H1 (cell line): ENCODE measurements at regions not wholly inside any gene's neighbourhood (a gene's known extent, or its start where the extent isn't known, plus 50 kb on each side); places are given as distances from the start of the nearest gene placed in this dataset.

Source experiments
- CTCF ChIA-PET: fragments of 300-600 bp; sonication (Branson Sonifier 250); formaldehyde crosslinking; loops from one replicate; lab custom pipeline; 2021; ENCODE audit not compliant: partially characterized antibody; lab: Charles Lee
- POLR2A ChIA-PET: fragments of 300-600 bp; sonication (Branson Sonifier 250); formaldehyde crosslinking; loops from one replicate; lab custom pipeline; 2021; ENCODE audit warnings: inconsistent platforms; ENCODE audit not compliant: partially characterized antibody; lab: Charles Lee
- DNase-seq, 2 experiments: peaks; one replicate each; pipeline versions ENCODE4 v3.0.0 to v3.0.0-alpha.2; 2010 to 2022; ENCODE audit warnings: low spot score in 2 of 2, low read depth in 1 of 2, mixed read lengths in 1 of 2
- FAIRE-seq: peaks from 2 replicates; lab custom pipeline; 2011; peaks lifted over from hg19 to GRCh38; lab: Jason Lieb, UNC
- H2AFZ ChIP-seq: 2 replicates; pipeline ENCODE4 v1.8.1; 2012; ENCODE audit warnings: low read length, inconsistent platforms
- H2AK5ac ChIP-seq: 2 replicates; pipeline ENCODE4 v1.6.1; 2013; ENCODE audit warnings: low read depth, low read length
- H2BK120ac ChIP-seq: replicated peaks from 2 replicates; pipeline ENCODE3; 2013; ENCODE audit warnings: low read depth, low read length, inconsistent platforms
- H2BK12ac ChIP-seq: 2 replicates; pipeline ENCODE4 v1.6.1; 2013; ENCODE audit warnings: low read depth, low read length
- H2BK15ac ChIP-seq: 2 replicates; pipeline ENCODE4 v1.6.1; 2013; ENCODE audit warnings: low read length
- H2BK20ac ChIP-seq: 2 replicates; pipeline ENCODE4 v1.6.1; 2013; ENCODE audit warnings: low read length
- H2BK5ac ChIP-seq: 2 replicates; pipeline ENCODE4 v1.6.1; 2013; ENCODE audit warnings: low read depth, low read length
- H3K14ac ChIP-seq: 2 replicates; pipeline ENCODE4 v1.6.1; 2013; ENCODE audit warnings: inconsistent platforms; ENCODE audit not compliant: insufficient read length
- H3K18ac ChIP-seq: 2 replicates; pipeline ENCODE4 v1.6.1; 2013; ENCODE audit warnings: low read length; ENCODE audit errors: extremely low read depth
- H3K23ac ChIP-seq: 2 replicates; pipeline ENCODE4 v1.6.1; 2013; ENCODE audit warnings: inconsistent platforms; ENCODE audit not compliant: insufficient read length
- H3K23me2 ChIP-seq: 2 replicates; pipeline ENCODE4 v1.6.1; 2013; ENCODE audit warnings: low read depth, low read length
- H3K27ac ChIP-seq: 2 replicates; pipeline ENCODE4 v1.6.1; 2011; ENCODE audit warnings: low read depth, low read length, inconsistent platforms
- H3K27me3 ChIP-seq, 4 experiments: replicated peaks in 1 of 4; 1 replicate in 1 of 4; 2 replicates in 3 of 4; pipeline versions ENCODE4 v1.6.1 to v1.8.1; 2011 to 2013; ENCODE audit warnings: low read length in 3 of 4, mild to moderate bottlenecking in 3 of 4, inconsistent platforms in 2 of 4, mixed read lengths in 2 of 4, moderate library complexity in 1 of 4; ENCODE audit not compliant: control insufficient read depth in 3 of 4, insufficient read depth in 3 of 4; ENCODE audit errors: extremely low read depth in 1 of 4
- H3K36me3 ChIP-seq, 4 experiments: 2 replicates each; pipeline versions ENCODE4 v1.6.1 to v1.8.1; 2011 to 2013; ENCODE audit warnings: mild to moderate bottlenecking in 4 of 4, low read length in 3 of 4, moderate library complexity in 2 of 4, control low read depth in 1 of 4, inconsistent platforms in 1 of 4; ENCODE audit not compliant: insufficient read depth in 4 of 4, control insufficient read depth in 2 of 4
- H3K4ac ChIP-seq: replicated peaks from 2 replicates; pipeline ENCODE3; 2013; ENCODE audit warnings: low read length, low read depth, mixed read lengths, inconsistent platforms; ENCODE audit not compliant: insufficient read length
- H3K4me1 ChIP-seq, 4 experiments: replicated peaks in 1 of 4; 1 replicate in 1 of 4; 2 replicates in 3 of 4; pipeline versions ENCODE4 v1.6.1 to v1.8.1; 2011 to 2013; ENCODE audit warnings: low read length in 3 of 4, inconsistent platforms in 2 of 4, mixed read lengths in 1 of 4; ENCODE audit not compliant: insufficient read depth in 4 of 4, control insufficient read depth in 3 of 4
- H3K4me2 ChIP-seq, 2 experiments: 2 replicates each; pipeline versions ENCODE4 v1.6.1 to v1.8.1; 2011 to 2013; ENCODE audit warnings: low read depth in 2 of 2, low read length in 2 of 2, control low read depth in 1 of 2, inconsistent platforms in 1 of 2, mild to moderate bottlenecking in 1 of 2; ENCODE audit not compliant: insufficient read depth in 1 of 2
- H3K4me3 ChIP-seq, 4 experiments: fragments of 200-600, 300-600 bp in 1 of 4; sonication (generic), shearing (Covaris generic), sonication (Bioruptor Twin) in 1 of 4; 2 replicates each; pipeline versions ENCODE4 v1.5.1 to v1.8.1; 2011 to 2016; ENCODE audit warnings: low read length in 4 of 4, low read depth in 3 of 4, control low read depth in 2 of 4, inconsistent platforms in 2 of 4, mild to moderate bottlenecking in 2 of 4, mixed read lengths in 1 of 4, moderate library complexity in 1 of 4; ENCODE audit not compliant: insufficient read depth in 2 of 4; ENCODE audit errors: extremely low read depth in 1 of 4
- H3K56ac ChIP-seq: replicated peaks from 2 replicates; pipeline ENCODE3; 2013; ENCODE audit warnings: low read depth, mild to moderate bottlenecking, mixed read lengths, low read length, inconsistent platforms; ENCODE audit not compliant: insufficient read length
- H3K79me1 ChIP-seq: 2 replicates; pipeline ENCODE4 v1.6.1; 2013; ENCODE audit warnings: low read depth, low read length, control low read depth
- H3K79me2 ChIP-seq, 2 experiments: 2 replicates each; pipeline versions ENCODE4 v1.6.1 to v1.8.1; 2012 to 2013; ENCODE audit warnings: low read length in 2 of 2, mild to moderate bottlenecking in 2 of 2, inconsistent platforms in 1 of 2; ENCODE audit not compliant: insufficient read depth in 2 of 2, control insufficient read depth in 1 of 2
- H3K9ac ChIP-seq, 4 experiments: replicated peaks in 1 of 4; 1 replicate in 1 of 4; 2 replicates in 3 of 4; pipeline versions ENCODE4 v1.6.1 to v1.8.1; 2011 to 2013; ENCODE audit warnings: low read depth in 3 of 4, low read length in 3 of 4, control low read depth in 2 of 4, mild to moderate bottlenecking in 2 of 4, moderate library complexity in 2 of 4, inconsistent platforms in 1 of 4; ENCODE audit errors: extremely low read depth in 1 of 4
- H3K9me3 ChIP-seq, 2 experiments: 2 replicates each; pipeline versions ENCODE4 v1.6.1 to v1.8.1; 2012 to 2013; ENCODE audit warnings: mild to moderate bottlenecking in 2 of 2, moderate library complexity in 2 of 2, control low read depth in 1 of 2, inconsistent platforms in 1 of 2, low read depth in 1 of 2, low read length in 1 of 2, mixed read lengths in 1 of 2; ENCODE audit not compliant: insufficient read depth in 2 of 2
- H4K20me1 ChIP-seq, 2 experiments: replicated peaks in 1 of 2; 2 replicates each; pipeline versions ENCODE3 to v1.8.1; 2011 to 2013; ENCODE audit warnings: inconsistent platforms in 2 of 2, low read length in 2 of 2, mild to moderate bottlenecking in 1 of 2; ENCODE audit not compliant: insufficient read depth in 2 of 2, control insufficient read depth in 1 of 2
- H4K5ac ChIP-seq: 2 replicates; pipeline ENCODE4 v1.6.1; 2013; ENCODE audit warnings: low read length, low read depth, mixed read lengths, inconsistent platforms; ENCODE audit not compliant: insufficient read length
- H4K8ac ChIP-seq: 2 replicates; pipeline ENCODE4 v1.8.0; 2013; ENCODE audit warnings: mild to moderate bottlenecking, moderate library complexity, low read length, inconsistent platforms; ENCODE audit not compliant: insufficient read depth; ENCODE audit errors: extremely low read depth
- H4K91ac ChIP-seq: replicated peaks from 2 replicates; pipeline ENCODE3; 2013; ENCODE audit warnings: low read length, mixed read lengths, inconsistent platforms; ENCODE audit not compliant: insufficient read length
- ASH2L ChIP-seq: fragments of 200-600, 300-600 bp; sonication (generic); IDR thresholded peaks from one replicate; pipeline ENCODE4 v1.7.1; 2017; ENCODE audit warnings: low read length
- CTCF ChIP-seq, 3 experiments: IDR thresholded peaks; 1 replicate in 2 of 3; 2 replicates in 1 of 3; pipeline versions ENCODE4 v1.5.1 to v1.6.1; 2011; ENCODE audit warnings: low read length in 3 of 3, mild to moderate bottlenecking in 3 of 3, inconsistent platforms in 2 of 3, low read depth in 1 of 3, moderate library complexity in 1 of 3; ENCODE audit not compliant: insufficient read depth in 1 of 3; ENCODE audit errors: control extremely low read depth in 1 of 3
- EP300 ChIP-seq, 2 experiments: IDR thresholded peaks; 1 replicate in 1 of 2; 2 replicates in 1 of 2; pipeline ENCODE4 v1.6.1; 2011 to 2012; ENCODE audit warnings: low read depth in 2 of 2, low read length in 2 of 2, mild to moderate bottlenecking in 2 of 2, borderline replicate concordance in 1 of 2, inconsistent platforms in 1 of 2, moderate library complexity in 1 of 2
- EZH2 ChIP-seq: fragments of 200-600 bp; sonication (generic); IDR thresholded peaks from 2 replicates; pipeline ENCODE4 v1.7.1; 2012; ENCODE audit warnings: low read depth, mild to moderate bottlenecking, moderate library complexity, low read length, inconsistent platforms; ENCODE audit not compliant: severe bottlenecking
- GABPA ChIP-seq: IDR thresholded peaks from 2 replicates; pipeline ENCODE4 v1.6.1; 2011; ENCODE audit warnings: mild to moderate bottlenecking, low read length, moderate library complexity, borderline replicate concordance; ENCODE audit not compliant: insufficient read depth
- NANOG ChIP-seq: IDR thresholded peaks from 2 replicates; pipeline ENCODE4 v1.6.1; 2011; ENCODE audit warnings: low read length, low read depth, mild to moderate bottlenecking, inconsistent platforms; ENCODE audit not compliant: insufficient read depth, poor library complexity, severe bottlenecking
- PHF8 ChIP-seq: fragments of 200-600 bp; sonication (generic); conservative IDR thresholded peaks from 2 replicates; pipeline ENCODE4 v1.7.1; 2012; ENCODE audit warnings: low read depth, mild to moderate bottlenecking, inconsistent platforms, low read length, moderate library complexity
- POLR2A ChIP-seq, 2 experiments: IDR thresholded peaks; 1 replicate in 1 of 2; 2 replicates in 1 of 2; pipeline ENCODE4 v1.6.1; 2011; ENCODE audit warnings: low read depth in 2 of 2, low read length in 2 of 2, mild to moderate bottlenecking in 2 of 2; ENCODE audit errors: control extremely low read depth in 1 of 2
- TBP ChIP-seq: IDR thresholded peaks from 2 replicates; pipeline ENCODE4 v1.6.1; 2011; ENCODE audit warnings: low read depth, low read length, improper control_type of control experiment
- YY1 ChIP-seq: IDR thresholded peaks from 2 replicates; pipeline ENCODE4 v1.6.1; 2011; ENCODE audit warnings: low read depth, mild to moderate bottlenecking, low read length
- WGBS, 2 experiments: shearing (Covaris generic) in 1 of 2; methylation state at CpG; one replicate each; pipeline versions ENCODE4 v1.1.6 to v1.1.7; 2013 to 2015; ENCODE audit warnings: low lambda C conversion rate in 2 of 2, mixed read lengths in 2 of 2, inconsistent platforms in 1 of 2, low coverage in 1 of 2, missing lambda C conversion rate in 1 of 2; ENCODE audit not compliant: insufficient replicate concordance in 2 of 2, insufficient coverage in 1 of 2, insufficient read length in 1 of 2; ENCODE audit errors: extremely low coverage in 1 of 2, missing lambda C conversion rate in 1 of 2; 5-methylcytosine and 5-hydroxymethylcytosine counted together

GRCh38 chr10:11678074-11678793 is 63.9 kb upstream of the ECHDC3 start:
- no peak overlapping the region for H3K9ac ChIP-seq
- H3K4me3 ChIP-seq, result no peak overlapping the region
- no peak overlapping the region for H3K27ac ChIP-seq
- no peak overlapping the region for H3K4ac ChIP-seq
- H3K23me2 ChIP-seq, result no peaks in the 10 kb centered on the region
- H3K23ac ChIP-seq, result no peak overlapping the region
- no peak overlapping the region for H2BK20ac ChIP-seq
- H4K8ac ChIP-seq, result no peak overlapping the region
- H3K36me3 ChIP-seq, result no peaks in the 10 kb centered on the region
- no peak overlapping the region for H4K5ac ChIP-seq
- H2BK5ac ChIP-seq, result no peak overlapping the region
- no peaks in the 10 kb centered on the region for H3K9me3 ChIP-seq
- H4K91ac ChIP-seq, result no peak overlapping the region
- H3K4me2 ChIP-seq, result no peak overlapping the region
- H3K56ac ChIP-seq, result no peak overlapping the region
- no peak overlapping the region for H3K14ac ChIP-seq
- no peak overlapping the region for H2BK12ac ChIP-seq
- no peak overlapping the region for H2AFZ ChIP-seq
- DNase-seq, result no peak
- ChIA-PET POLR2A (interaction anchor here (0.6 kb wide), 1 partner anchor 16 kb away, joined by 3 read pairs; no protein-coding TSS in a partner anchor), CTCF (interaction anchor here (1.5 to 1.7 kb wide), 2 partner anchors 9 to 41 kb away, joined by 3 read pairs; no protein-coding TSS in a partner anchor)
- no peak overlapping the region for H2BK120ac ChIP-seq
- 88% methylated on average over 17 of the region's 17 CpGs; no CpG with 5 or more reads in 1 of the 2 experiments for WGBS, 2 experiments
- H4K20me1 ChIP-seq, result no peaks in the 10 kb centered on the region
- H3K27me3 ChIP-seq, result no peaks in the 10 kb centered on the region; a peak in 1 of 7 replicates
- no peaks in the 10 kb centered on the region for H3K79me2 ChIP-seq
- H2AK5ac ChIP-seq, result no peak overlapping the region
- H3K18ac ChIP-seq, result no peak overlapping the region
- no peak for FAIRE-seq
- H2BK15ac ChIP-seq, result no peak overlapping the region
- peaks cover 0 to 3% (median 0%) of the 10 kb centered on the region in 4 experiments; a peak in 2 of 7 replicates for H3K4me1 ChIP-seq
- no peaks in the 10 kb centered on the region for H3K79me1 ChIP-seq
- TF ChIP-seq CTCF (IDR thresholded peaks at IDR 0.05; ENCODE audit: control extremely low read depth in 1 of 3, insufficient read depth in 1 of 3, low read depth in 1 of 3, low read length in 3 of 3) (no peak), EZH2 (no peak), POLR2A (IDR thresholded peaks at IDR 0.05; ENCODE audit: control extremely low read depth in 1 of 2, low read depth in 2 of 2, low read length in 2 of 2) (no peak), NANOG (no peak), EP300 (IDR thresholded peaks at IDR 0.05; ENCODE audit: borderline replicate concordance in 1 of 2, low read depth in 2 of 2, low read length in 2 of 2) (no peak), TBP (no peak), PHF8 (no peak), GABPA (no peak), ASH2L (no peak), YY1 (no peak)
